PC-9 (cell line): ENCODE measurements at regions not wholly inside any gene's neighbourhood (a gene's known extent, or its start where the extent isn't known, plus 50 kb on each side); places are given as distances from the start of the nearest gene placed in this dataset.

Experiments
- BruUV-seq: library from RNA; stranded (reverse); fragments of 400-500 nt; replicated peaks from 2 replicates; lab custom pipeline; 2021; lab: Mats Ljungman, UMichigan
- CTCF ChIA-PET: fragments of 300-600 bp; sonication (Branson Sonifier 250); formaldehyde crosslinking; loops from one replicate; lab custom pipeline; 2022; ENCODE audit warnings: antibody characterized with exemption; lab: Charles Lee
- POLR2A ChIA-PET: fragments of 300-600 bp; sonication (Branson Sonifier 250); formaldehyde crosslinking; loops from one replicate; lab custom pipeline; 2022; ENCODE audit warnings: antibody characterized with exemption; ENCODE audit not compliant: unreplicated experiment; lab: Charles Lee
- DNase-seq, 2 experiments: peaks; one replicate each; pipeline versions ENCODE4 v3.0.0 to v3.0.0-alpha.2; 2015 to 2022; ENCODE audit warnings: mixed read lengths in 1 of 2
- H2AFZ ChIP-seq: fragments of 200-600 bp; sonication (generic); 2 replicates; pipeline ENCODE4 v1.8.1; 2017; ENCODE audit warnings: antibody characterized with exemption
- H3F3A ChIP-seq: fragments of 200-600 bp; sonication (generic); 2 replicates; pipeline ENCODE4 v1.8.1; 2017; ENCODE audit warnings: antibody characterized with exemption, mild to moderate bottlenecking, low read depth; ENCODE audit not compliant: insufficient read depth
- H3K27ac ChIP-seq: fragments of 200-600 bp; sonication (generic); 2 replicates; pipeline ENCODE4 v1.6.1; 2016; ENCODE audit warnings: mixed run types
- H3K27me3 ChIP-seq: fragments of 200-600 bp; sonication (generic); 2 replicates; pipeline ENCODE4 v1.6.1; 2016; ENCODE audit warnings: low read depth, mixed run types; ENCODE audit not compliant: insufficient read depth
- H3K36me3 ChIP-seq: fragments of 200-600 bp; sonication (generic); 2 replicates; pipeline ENCODE4 v1.6.1; 2016; ENCODE audit warnings: low read depth, mixed run types
- H3K4me1 ChIP-seq: fragments of 200-600 bp; sonication (generic); replicated peaks from 2 replicates; pipeline ENCODE4 v1.6.1; 2016; ENCODE audit warnings: mixed run types; ENCODE audit not compliant: insufficient read depth
- H3K4me2 ChIP-seq: fragments of 200-600 bp; sonication (generic); 2 replicates; pipeline ENCODE4 v1.6.1; 2017; ENCODE audit warnings: mixed run types
- H3K4me3 ChIP-seq: fragments of 200-600 bp; sonication (generic); 2 replicates; pipeline ENCODE4 v1.6.1; 2016; ENCODE audit warnings: mixed run types
- H3K79me2 ChIP-seq: fragments of 200-600 bp; sonication (generic); 2 replicates; pipeline ENCODE4 v1.6.1; 2017; ENCODE audit warnings: low read depth, mixed run types
- H3K9me2 ChIP-seq: fragments of 200-600 bp; sonication (generic); 2 replicates; pipeline ENCODE4 v1.8.1; 2017; ENCODE audit warnings: mild to moderate bottlenecking; ENCODE audit not compliant: insufficient read depth
- H3K9me3 ChIP-seq: fragments of 200-600 bp; sonication (generic); 2 replicates; pipeline ENCODE4 v1.8.1; 2016; ENCODE audit warnings: low read depth; ENCODE audit not compliant: insufficient read depth
- H4K20me1 ChIP-seq: fragments of 200-600 bp; sonication (generic); 2 replicates; pipeline ENCODE4 v1.8.1; 2017; ENCODE audit not compliant: insufficient read depth
- CTCF ChIP-seq: fragments of 200-600 bp; sonication (generic); conservative IDR thresholded peaks from 2 replicates; pipeline ENCODE4 v1.6.1; 2017; ENCODE audit warnings: mixed run types, antibody characterized with exemption, mild to moderate bottlenecking, moderate library complexity
- EZH2 ChIP-seq: fragments of 200-600 bp; sonication (generic); IDR thresholded peaks from 2 replicates; pipeline ENCODE4 v1.8.0; 2017; ENCODE audit warnings: antibody characterized with exemption, low read depth
- intact Hi-C: fragments of 100-400 bp; cut with micrococcal nuclease; formaldehyde crosslinking; loops from one replicate; pipeline ENCODE4 v1.10.0; 2022; ENCODE audit not compliant: unreplicated experiment

- no peak overlapping the region for H3K4me3 ChIP-seq
- no peaks in the 10 kb centered on the region for H3K36me3 ChIP-seq
- peak; percentile 82 to 83 for DNase-seq
- intact Hi-C loops: loop anchor here (1.0 to 10.0 kb wide), 7 partner anchors 24 to 782 kb away; no protein-coding TSS in a partner anchor
- BruUV-seq: no TSS peak
- POLR2A ChIA-PET: interaction anchor here (0.5 kb wide), 1 partner anchor 377 kb away, joined by 3 read pairs; no protein-coding TSS in a partner anchor
- no peaks in the 10 kb centered on the region for H3K9me2 ChIP-seq
- H3K27me3 ChIP-seq: no peaks in the 10 kb centered on the region
- peak overlapping the region; percentile 32 for H3K4me2 ChIP-seq
- H3K9me3 ChIP-seq: no peaks in the 10 kb centered on the region
- peaks cover 8% of the 10 kb centered on the region for H3K4me1 ChIP-seq
- H3K79me2 ChIP-seq: no peaks in the 10 kb centered on the region
- H4K20me1 ChIP-seq: no peaks in the 10 kb centered on the region
- H3F3A ChIP-seq: no peaks in the 10 kb centered on the region
- H3K27ac ChIP-seq: no peak overlapping the region
- H2AFZ ChIP-seq: no peak overlapping the region
- CTCF ChIA-PET: interaction anchor here (0.6 to 1.7 kb wide), 14 partner anchors 12 to 1556 kb away, joined by 3 to 18 read pairs (median 4); no protein-coding TSS in a partner anchor
- TF ChIP-seq CTCF (peak; percentile 98), EZH2 (no peak)
Observed at GRCh38 chr13:95404141-95404882, 103.1 kb upstream of the ABCC4 start.

GRCh38 chr13:95406176-95406575 lies 104.9 kb upstream of the ABCC4 start:
- Histone ChIP-seq H3K27ac (no peak overlapping the region), H3K79me2 (no peaks in the 10 kb centered on the region), H2AFZ (no peak overlapping the region), H3K4me1 (peaks cover 8% of the 10 kb centered on the region), H3K27me3 (no peaks in the 10 kb centered on the region), H3F3A (0 out of 2 replicates have a peak, but pooled peaks cover 8% of the 10 kb centered on the region), H3K9me3 (no peaks in the 10 kb centered on the region), H4K20me1 (no peaks in the 10 kb centered on the region), H3K4me2 (no peak overlapping the region), H3K9me2 (no peaks in the 10 kb centered on the region), H3K36me3 (no peaks in the 10 kb centered on the region), H3K4me3 (no peak overlapping the region)
- no peak for DNase-seq
- no TSS peak for BruUV-seq
- CTCF ChIA-PET: interaction anchor here (0.6 kb wide), 1 partner anchor 521 kb away, joined by 5 read pairs; no protein-coding TSS in a partner anchor
- POLR2A ChIA-PET: no interaction called here
- intact Hi-C loops: loop anchor here (10.0 kb wide), 1 partner anchor 259 kb away; no protein-coding TSS in a partner anchor
- TF ChIP-seq CTCF: no peak

GRCh38 chr13:95411428-95412040 lies 110.3 kb upstream of the ABCC4 start:
- Histone ChIP-seq H3K4me1 (no peaks in the 10 kb centered on the region), H3K27ac (no peak overlapping the region), H4K20me1 (no peaks in the 10 kb centered on the region), H3K9me3 (no peaks in the 10 kb centered on the region), H3K4me3 (no peak overlapping the region), H3K36me3 (no peaks in the 10 kb centered on the region), H3F3A (0 out of 2 replicates have a peak, but pooled peaks cover 8% of the 10 kb centered on the region), H3K79me2 (no peaks in the 10 kb centered on the region), H2AFZ (no peak overlapping the region), H3K4me2 (no peak overlapping the region), H3K9me2 (no peaks in the 10 kb centered on the region), H3K27me3 (no peaks in the 10 kb centered on the region)
- POLR2A ChIA-PET: no interaction called here
- intact Hi-C loops: no loop called here
- BruUV-seq: no TSS peak
- DNase-seq: peak in 1 of 2 experiments; percentile 47
- CTCF ChIA-PET: no interaction called here
- TF ChIP-seq CTCF: no peak
- TF ChIP-seq EZH2: no peak
